ENCODE measurements at regions not wholly inside any gene's neighbourhood (a gene's known extent, or its start where the extent isn't known, plus 50 kb on each side); places are given as distances from the start of the nearest gene placed in this dataset.

DNA sequence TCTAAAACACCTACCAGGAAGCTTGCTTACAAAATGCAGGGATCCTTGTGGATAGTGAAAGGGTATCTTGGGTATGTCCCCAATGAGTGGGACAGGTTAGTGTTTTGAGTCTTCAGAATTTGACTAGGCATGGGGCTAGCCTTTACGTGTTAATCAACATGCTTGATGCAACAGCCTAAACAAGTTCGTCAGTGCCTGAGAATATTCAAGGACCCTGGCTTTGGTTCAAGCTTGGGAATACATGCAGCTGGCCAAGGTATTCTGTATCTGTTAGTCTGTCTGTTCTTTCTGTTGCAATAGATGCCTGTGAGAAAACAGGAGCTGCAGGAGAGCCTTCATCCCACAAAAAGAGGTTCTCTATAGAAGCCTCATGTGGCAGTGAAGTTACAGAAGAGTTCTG is 149.5 kb downstream of the CCNG2 start:
- TF ChIP-seq, protein P1, sequence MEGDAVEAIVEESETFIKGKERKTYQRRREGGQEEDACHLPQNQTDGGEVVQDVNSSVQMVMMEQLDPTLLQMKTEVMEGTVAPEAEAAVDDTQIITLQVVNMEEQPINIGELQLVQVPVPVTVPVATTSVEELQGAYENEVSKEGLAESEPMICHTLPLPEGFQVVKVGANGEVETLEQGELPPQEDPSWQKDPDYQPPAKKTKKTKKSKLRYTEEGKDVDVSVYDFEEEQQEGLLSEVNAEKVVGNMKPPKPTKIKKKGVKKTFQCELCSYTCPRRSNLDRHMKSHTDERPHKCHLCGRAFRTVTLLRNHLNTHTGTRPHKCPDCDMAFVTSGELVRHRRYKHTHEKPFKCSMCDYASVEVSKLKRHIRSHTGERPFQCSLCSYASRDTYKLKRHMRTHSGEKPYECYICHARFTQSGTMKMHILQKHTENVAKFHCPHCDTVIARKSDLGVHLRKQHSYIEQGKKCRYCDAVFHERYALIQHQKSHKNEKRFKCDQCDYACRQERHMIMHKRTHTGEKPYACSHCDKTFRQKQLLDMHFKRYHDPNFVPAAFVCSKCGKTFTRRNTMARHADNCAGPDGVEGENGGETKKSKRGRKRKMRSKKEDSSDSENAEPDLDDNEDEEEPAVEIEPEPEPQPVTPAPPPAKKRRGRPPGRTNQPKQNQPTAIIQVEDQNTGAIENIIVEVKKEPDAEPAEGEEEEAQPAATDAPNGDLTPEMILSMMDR (IDR thresholded peaks at IDR 0.05) = no peak
- TF ChIP-seq POLR2A (IDR thresholded peaks at IDR 0.05) = no peak

Data from esophagus squamous epithelium (tissue), 4 donors.